ENCODE measurements at regions not wholly inside any gene's neighbourhood (a gene's known extent, or its start where the extent isn't known, plus 50 kb on each side); places are given as distances from the start of the nearest gene placed in this dataset.

DNA sequence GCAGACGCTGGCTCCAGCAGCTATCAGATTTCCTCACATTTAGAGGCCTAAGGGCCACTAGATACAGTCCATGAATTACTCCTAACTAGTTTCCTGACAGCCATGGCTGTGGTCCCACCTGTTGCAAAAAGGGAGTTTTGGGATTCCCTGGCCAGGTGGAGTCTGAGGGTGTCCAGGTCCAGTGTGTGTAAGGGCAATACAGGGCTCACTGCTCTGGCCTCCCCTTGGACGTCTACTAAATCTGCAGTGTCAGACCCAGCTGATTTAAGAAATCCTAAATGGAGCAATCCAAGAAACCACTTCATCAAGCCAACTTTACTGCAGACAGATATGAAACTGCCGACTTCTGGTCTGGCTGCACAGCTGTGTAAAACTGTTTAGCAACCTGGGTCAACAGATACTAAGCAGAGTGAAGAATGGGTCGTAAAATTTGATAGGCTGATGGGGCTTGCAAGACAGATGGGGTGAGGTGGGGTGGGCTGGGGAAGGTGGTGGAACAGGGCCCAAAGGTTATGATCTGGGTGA, 116.4 kb downstream of the GADD45G start:
- Histone ChIP-seq H3K4me3 (ENCODE audit: low read depth, low read length) (no peak overlapping the region), H3K4me1 (ENCODE audit: control insufficient read depth, insufficient read depth, low read length) (no peaks in the 10 kb centered on the region), H3K9me3 (ENCODE audit: control insufficient read depth, insufficient read depth, low read depth, low read length) (no peaks in the 10 kb centered on the region), H3K27ac (ENCODE audit: extremely low read depth, low read depth, low read length) (no peak overlapping the region), H3K36me3 (ENCODE audit: control insufficient read depth in 2 of 2, insufficient read depth in 1 of 2, low read length in 2 of 2) (no peaks in the 10 kb centered on the region)
- ChIA-PET POLR2A (interaction anchor here (0.7 kb wide), 1 partner anchor 150 kb away, joined by 3 read pairs; no protein-coding TSS in a partner anchor), CTCF (interaction anchor here (0.7 kb wide), 2 partner anchors 79 to 1089 kb away, joined by 3 read pairs; no protein-coding TSS in a partner anchor)
- TF ChIP-seq FEZF1 (tag by site-specific recombination; IDR thresholded peaks at IDR 0.05): peak; percentile 7; the same call in 1 of the 2 replicates
- no peak for TF ChIP-seq ZNF707 (tag by site-specific recombination; IDR thresholded peaks at IDR 0.05)
- TF ChIP-seq ZNF174 (tag by site-specific recombination; IDR thresholded peaks at IDR 0.05): no peak
- no peak for TF ChIP-seq ZNF184 (tag by site-specific recombination; IDR thresholded peaks at IDR 0.05)
- TF ChIP-seq ZNF19 (tag by site-specific recombination; IDR thresholded peaks at IDR 0.05; ENCODE audit: low read depth): no peak
- TF ChIP-seq ZNF341 (tag by site-specific recombination; IDR thresholded peaks at IDR 0.05; ENCODE audit: low read depth): no peak
- TF ChIP-seq ZNF530 (tag by site-specific recombination; IDR thresholded peaks at IDR 0.05; ENCODE audit: low read depth): no peak
- peak; percentile 75 for TF ChIP-seq SCRT2 (tag by site-specific recombination; IDR thresholded peaks at IDR 0.05)
- TF ChIP-seq, protein P1, sequence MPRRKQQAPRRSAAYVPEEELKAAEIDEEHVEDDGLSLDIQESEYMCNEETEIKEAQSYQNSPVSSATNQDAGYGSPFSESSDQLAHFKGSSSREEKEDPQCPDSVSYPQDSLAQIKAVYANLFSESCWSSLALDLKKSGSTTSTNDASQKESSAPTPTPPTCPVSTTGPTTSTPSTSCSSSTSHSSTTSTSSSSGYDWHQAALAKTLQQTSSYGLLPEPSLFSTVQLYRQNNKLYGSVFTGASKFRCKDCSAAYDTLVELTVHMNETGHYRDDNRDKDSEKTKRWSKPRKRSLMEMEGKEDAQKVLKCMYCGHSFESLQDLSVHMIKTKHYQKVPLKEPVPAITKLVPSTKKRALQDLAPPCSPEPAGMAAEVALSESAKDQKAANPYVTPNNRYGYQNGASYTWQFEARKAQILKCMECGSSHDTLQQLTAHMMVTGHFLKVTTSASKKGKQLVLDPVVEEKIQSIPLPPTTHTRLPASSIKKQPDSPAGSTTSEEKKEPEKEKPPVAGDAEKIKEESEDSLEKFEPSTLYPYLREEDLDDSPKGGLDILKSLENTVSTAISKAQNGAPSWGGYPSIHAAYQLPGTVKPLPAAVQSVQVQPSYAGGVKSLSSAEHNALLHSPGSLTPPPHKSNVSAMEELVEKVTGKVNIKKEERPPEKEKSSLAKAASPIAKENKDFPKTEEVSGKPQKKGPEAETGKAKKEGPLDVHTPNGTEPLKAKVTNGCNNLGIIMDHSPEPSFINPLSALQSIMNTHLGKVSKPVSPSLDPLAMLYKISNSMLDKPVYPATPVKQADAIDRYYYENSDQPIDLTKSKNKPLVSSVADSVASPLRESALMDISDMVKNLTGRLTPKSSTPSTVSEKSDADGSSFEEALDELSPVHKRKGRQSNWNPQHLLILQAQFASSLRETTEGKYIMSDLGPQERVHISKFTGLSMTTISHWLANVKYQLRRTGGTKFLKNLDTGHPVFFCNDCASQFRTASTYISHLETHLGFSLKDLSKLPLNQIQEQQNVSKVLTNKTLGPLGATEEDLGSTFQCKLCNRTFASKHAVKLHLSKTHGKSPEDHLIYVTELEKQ (tag by site-specific recombination; IDR thresholded peaks at IDR 0.05; ENCODE audit: borderline replicate concordance): no peak
- no peak for TF ChIP-seq SALL2 (tag by site-specific recombination; IDR thresholded peaks at IDR 0.05; ENCODE audit: borderline replicate concordance)
- no peak for TF ChIP-seq ZNF214 (tag by site-specific recombination; IDR thresholded peaks at IDR 0.05; ENCODE audit: borderline replicate concordance)
- TF ChIP-seq, protein P2, sequence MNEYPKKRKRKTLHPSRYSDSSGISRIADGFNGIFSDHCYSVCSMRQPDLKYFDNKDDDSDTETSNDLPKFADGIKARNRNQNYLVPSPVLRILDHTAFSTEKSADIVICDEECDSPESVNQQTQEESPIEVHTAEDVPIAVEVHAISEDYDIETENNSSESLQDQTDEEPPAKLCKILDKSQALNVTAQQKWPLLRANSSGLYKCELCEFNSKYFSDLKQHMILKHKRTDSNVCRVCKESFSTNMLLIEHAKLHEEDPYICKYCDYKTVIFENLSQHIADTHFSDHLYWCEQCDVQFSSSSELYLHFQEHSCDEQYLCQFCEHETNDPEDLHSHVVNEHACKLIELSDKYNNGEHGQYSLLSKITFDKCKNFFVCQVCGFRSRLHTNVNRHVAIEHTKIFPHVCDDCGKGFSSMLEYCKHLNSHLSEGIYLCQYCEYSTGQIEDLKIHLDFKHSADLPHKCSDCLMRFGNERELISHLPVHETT (tag by site-specific recombination; IDR thresholded peaks at IDR 0.05): no peak
- TF ChIP-seq, protein P3, sequence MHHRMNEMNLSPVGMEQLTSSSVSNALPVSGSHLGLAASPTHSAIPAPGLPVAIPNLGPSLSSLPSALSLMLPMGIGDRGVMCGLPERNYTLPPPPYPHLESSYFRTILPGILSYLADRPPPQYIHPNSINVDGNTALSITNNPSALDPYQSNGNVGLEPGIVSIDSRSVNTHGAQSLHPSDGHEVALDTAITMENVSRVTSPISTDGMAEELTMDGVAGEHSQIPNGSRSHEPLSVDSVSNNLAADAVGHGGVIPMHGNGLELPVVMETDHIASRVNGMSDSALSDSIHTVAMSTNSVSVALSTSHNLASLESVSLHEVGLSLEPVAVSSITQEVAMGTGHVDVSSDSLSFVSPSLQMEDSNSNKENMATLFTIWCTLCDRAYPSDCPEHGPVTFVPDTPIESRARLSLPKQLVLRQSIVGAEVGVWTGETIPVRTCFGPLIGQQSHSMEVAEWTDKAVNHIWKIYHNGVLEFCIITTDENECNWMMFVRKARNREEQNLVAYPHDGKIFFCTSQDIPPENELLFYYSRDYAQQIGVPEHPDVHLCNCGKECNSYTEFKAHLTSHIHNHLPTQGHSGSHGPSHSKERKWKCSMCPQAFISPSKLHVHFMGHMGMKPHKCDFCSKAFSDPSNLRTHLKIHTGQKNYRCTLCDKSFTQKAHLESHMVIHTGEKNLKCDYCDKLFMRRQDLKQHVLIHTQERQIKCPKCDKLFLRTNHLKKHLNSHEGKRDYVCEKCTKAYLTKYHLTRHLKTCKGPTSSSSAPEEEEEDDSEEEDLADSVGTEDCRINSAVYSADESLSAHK (tag by site-specific recombination; IDR thresholded peaks at IDR 0.05): 0 out of 2 replicates have a peak, but pooled peaks have one; percentile 26

DNA sequence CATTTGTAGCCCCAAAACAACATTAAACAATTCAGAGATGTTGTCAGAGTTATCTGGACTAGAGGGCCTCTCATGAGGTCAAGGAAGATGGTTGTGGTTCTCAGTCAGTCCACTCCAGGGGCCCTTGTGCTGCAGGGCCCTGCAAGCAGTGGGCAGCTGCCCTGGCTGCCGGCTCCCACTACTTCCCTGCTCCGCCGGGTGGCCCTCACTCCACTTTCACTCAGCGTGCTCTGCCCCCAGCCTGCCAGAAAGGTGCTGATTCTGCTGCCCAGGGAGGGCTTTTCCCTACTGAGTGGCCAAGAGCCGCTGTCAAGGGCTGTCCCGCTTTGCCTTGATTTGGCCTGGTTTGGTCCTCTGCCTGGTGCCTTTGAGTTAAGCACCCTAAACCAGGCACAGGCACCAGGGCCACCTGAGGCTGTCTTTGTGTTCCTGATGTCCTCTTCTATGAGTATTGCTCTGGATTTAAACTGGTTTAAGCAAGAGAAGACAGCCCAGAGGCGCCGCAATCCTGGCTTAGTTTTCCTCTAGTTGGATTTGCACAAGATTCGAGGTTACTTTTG, 117.2 kb downstream of the GADD45G start:
- H3K36me3 ChIP-seq (ENCODE audit: control insufficient read depth in 2 of 2, insufficient read depth in 1 of 2, low read length in 2 of 2): no peaks in the 10 kb centered on the region
- H3K4me3 ChIP-seq (ENCODE audit: low read depth, low read length): no peak overlapping the region
- no peaks in the 10 kb centered on the region for H3K9me3 ChIP-seq (ENCODE audit: control insufficient read depth, insufficient read depth, low read depth, low read length)
- no peaks in the 10 kb centered on the region for H3K4me1 ChIP-seq (ENCODE audit: control insufficient read depth, insufficient read depth, low read length)
- ChIA-PET CTCF (interaction anchor here (1.3 kb wide), 1 partner anchor 12 kb away, joined by 6 read pairs; no protein-coding TSS in a partner anchor), POLR2A (no interaction called here)
- TF ChIP-seq, protein P4, sequence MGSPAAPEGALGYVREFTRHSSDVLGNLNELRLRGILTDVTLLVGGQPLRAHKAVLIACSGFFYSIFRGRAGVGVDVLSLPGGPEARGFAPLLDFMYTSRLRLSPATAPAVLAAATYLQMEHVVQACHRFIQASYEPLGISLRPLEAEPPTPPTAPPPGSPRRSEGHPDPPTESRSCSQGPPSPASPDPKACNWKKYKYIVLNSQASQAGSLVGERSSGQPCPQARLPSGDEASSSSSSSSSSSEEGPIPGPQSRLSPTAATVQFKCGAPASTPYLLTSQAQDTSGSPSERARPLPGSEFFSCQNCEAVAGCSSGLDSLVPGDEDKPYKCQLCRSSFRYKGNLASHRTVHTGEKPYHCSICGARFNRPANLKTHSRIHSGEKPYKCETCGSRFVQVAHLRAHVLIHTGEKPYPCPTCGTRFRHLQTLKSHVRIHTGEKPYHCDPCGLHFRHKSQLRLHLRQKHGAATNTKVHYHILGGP (tag by site-specific recombination; IDR thresholded peaks at IDR 0.05): no peak
- TF ChIP-seq ZNF707 (tag by site-specific recombination; IDR thresholded peaks at IDR 0.05) (no peak), ZBTB8A (tag by site-specific recombination; IDR thresholded peaks at IDR 0.05) (no peak), OVOL3 (tag by site-specific recombination; IDR thresholded peaks at IDR 0.05) (no peak)
- TF ChIP-seq, protein P5, sequence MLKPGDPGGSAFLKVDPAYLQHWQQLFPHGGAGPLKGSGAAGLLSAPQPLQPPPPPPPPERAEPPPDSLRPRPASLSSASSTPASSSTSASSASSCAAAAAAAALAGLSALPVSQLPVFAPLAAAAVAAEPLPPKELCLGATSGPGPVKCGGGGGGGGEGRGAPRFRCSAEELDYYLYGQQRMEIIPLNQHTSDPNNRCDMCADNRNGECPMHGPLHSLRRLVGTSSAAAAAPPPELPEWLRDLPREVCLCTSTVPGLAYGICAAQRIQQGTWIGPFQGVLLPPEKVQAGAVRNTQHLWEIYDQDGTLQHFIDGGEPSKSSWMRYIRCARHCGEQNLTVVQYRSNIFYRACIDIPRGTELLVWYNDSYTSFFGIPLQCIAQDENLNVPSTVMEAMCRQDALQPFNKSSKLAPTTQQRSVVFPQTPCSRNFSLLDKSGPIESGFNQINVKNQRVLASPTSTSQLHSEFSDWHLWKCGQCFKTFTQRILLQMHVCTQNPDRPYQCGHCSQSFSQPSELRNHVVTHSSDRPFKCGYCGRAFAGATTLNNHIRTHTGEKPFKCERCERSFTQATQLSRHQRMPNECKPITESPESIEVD (tag by site-specific recombination; IDR thresholded peaks at IDR 0.05): no peak
- H3K27ac ChIP-seq (ENCODE audit: extremely low read depth, low read depth, low read length): no peak overlapping the region
